ENCODE measurements at regions not wholly inside any gene's neighbourhood (a gene's known extent, or its start where the extent isn't known, plus 50 kb on each side); places are given as distances from the start of the nearest gene placed in this dataset. TPM values are rescaled to one million over a fixed set of nuclear protein-coding genes. Genes with fewer than 3 reads are reported as not detected.
A peak's percentile ranks its signal among the peaks of the same experiment; 100 is the strongest.

DNA sequence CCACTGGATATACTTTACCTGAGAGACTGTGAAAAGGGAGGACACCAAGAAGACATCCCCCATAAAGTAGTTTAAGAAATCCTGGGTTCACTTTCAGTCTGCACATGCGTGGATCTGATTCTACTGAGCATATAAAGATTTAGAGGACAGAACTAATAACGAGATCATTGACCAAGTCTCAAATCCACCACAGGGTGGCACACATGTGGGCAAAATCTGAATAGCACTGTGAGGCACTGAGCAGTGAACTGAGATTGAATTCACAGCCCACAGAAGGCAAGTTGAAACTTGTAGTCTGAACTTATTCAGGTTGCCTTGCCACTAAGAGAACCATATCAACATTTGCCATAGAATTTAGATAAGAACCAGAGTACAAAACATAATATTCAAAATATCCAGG is 818.6 kb downstream of the GRID1 start:
- DNase-seq: peak; percentile 74

Small RNAs in the stretch of these regions (small RNA-seq; reads per million reads assigned to genes)
- not detected for gene RNU6-325P (ENCODE audit: low replicate concordance)

All from tongue (tissue), 2 donors.